AML-193 (cell line): ENCODE measurements at regions not wholly inside any gene's neighbourhood (a gene's known extent, or its start where the extent isn't known, plus 50 kb on each side); places are given as distances from the start of the nearest gene placed in this dataset.

ENCODE experiments used
- DNase-seq, 2 experiments: peaks; one replicate each; lab custom pipeline; 2025; lab: John Stamatoyannopoulos, UW

GRCh38 chr10:57874810-57875209 is 392.9 kb downstream of the IPMK start:
- DNase-seq, result no peak

DNA sequence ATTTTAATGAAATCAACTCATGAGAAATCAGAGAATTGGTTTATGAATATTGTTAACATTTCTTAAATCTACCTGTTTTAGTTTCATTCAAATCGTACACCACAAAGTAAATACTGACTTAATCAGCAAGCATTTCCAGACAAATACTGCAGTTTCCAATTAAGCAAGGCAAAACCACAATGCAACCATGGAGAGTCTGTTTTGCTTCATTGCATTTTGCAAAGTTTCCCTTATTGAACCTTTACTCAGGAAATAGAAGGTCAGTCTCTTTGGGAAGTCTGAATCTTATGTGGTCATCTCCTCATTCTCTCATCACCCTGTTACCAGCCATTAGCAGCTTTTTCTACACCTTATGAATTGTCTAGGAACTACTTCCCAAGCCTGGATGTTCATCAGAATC is 400.5 kb downstream of the IPMK start:
- DNase-seq, result no peak

GRCh38 chr10:57864765-57865680 is 402.7 kb downstream of the IPMK start:
- no peak for DNase-seq

- peak in 1 of 2 experiments; percentile 13 for DNase-seq
Observed at GRCh38 chr10:57849691-57850357, 417.9 kb downstream of the IPMK start.

DNA sequence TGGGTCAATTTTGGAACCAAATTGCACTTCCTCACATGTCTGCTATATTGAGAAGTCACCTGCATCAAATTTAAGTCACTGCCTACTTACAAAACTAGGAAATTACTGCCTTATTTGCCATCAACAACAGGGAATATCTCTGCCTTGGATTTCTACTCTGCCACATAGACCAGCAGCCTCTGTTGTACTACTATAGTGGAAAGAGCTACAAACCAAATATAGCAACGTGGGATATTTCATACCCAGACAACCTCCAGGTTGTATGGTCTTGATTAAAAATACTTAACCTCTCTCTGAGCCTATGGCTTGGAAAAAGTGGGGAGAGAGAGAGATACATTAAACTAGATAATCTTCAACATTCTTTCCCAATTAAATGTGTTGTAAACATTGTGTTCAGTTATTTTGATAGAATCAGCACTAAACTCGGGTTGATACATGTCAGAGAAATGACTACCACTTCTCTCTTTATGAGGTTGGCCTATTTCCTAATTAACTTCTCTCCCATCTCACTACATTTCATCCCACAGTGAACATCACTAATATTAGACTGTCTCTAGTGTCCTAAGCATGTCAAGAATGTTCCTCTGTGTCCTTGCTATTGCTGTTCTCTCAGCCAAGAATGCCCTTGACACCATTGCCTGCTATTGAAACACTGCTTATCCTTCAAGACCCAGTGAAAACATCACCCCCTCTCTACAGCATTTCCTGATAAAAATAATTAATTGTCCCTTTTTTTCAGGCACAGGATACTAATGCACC is 421.2 kb downstream of the IPMK start:
- no peak for DNase-seq

- no peak for DNase-seq
Observed at GRCh38 chr10:57844387-57844998, 423.2 kb downstream of the IPMK start.

DNA sequence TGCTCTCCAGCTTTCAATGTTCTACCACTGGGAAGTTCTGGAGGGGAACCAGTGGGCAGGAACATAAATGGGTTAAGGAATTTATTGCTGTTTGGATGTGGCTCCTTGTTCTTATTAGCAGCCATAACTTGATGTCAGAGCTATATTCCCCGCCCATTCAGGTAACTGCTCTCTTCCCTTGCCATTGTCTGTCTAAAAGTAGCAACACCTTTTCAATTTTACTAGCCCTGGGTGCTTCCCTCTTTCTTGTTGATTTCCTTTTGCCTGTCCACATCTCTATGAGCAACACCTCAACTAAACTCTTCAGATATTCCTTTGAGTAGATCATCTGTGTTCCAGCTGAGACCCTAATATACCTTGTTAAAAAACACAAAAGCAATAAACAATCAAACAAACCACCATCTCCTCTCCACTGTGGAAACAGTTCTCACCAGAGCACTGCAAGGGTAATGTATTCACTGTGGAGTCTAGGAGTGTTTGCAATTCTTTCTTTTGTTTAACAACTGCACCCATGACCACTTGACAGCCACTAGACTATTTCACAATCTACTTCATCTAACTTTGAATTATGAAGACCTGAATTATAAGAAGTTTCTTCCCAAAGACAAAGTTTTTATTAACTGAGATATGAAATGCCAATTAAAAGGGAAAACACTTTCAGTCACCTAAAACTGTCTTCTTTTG is 436.7 kb downstream of the IPMK start:
- DNase-seq, result no peak

DNA sequence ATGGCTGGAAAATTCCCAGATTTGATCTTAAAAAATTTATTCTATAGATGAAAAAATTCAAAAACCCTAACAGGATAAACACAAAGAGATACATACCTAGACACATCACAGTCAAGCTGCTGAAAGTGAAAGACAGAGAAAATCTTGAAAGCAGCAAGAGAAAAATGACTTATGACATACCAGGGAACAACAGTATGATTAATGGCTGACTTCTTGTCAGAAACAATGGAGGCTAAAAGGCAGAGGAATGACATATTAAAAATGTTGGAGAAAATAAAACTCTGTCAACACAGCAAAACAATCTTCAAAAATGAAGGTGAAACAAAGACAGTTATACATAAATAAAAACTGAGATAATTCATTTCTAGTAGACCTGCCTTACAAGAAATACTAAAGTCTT is 442.7 kb downstream of the IPMK start:
- no peak for DNase-seq

DNA sequence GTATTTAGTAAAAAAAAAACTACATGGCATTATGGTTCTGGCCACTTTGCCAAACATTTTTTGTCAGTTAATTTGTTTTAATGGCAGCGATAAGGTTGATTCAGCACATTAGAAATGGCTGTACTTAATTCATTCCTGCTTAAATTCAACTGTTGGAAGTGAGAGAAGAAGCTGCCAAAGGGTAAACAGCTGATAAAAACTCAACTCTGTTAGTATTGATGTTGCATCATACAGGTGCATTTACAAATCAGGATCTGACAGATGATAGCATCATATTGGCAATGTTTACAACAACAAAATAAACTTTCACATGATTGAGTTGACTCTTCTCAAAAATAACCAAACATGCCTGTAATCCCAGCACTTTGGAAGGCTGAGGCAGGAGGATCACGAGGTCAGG is 444.3 kb downstream of the IPMK start:
- no peak for DNase-seq

DNA sequence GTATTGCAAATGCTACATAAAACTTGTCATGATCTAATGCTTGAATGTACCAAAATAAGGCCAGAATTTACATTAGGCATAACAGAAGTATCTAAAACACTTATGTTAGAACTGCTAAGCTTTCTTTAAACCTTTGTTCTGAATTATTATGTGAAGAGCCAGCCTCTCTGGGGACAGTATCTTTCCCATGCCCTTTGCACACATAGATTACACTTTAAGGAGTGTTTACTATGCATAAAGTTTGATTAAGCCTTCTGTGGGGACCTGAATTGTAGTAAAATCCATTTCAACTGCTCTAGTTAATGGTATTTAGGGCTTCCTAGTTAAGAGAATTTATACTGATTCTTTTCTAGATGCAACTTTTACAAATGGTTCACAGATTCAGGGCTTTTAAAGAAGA is 444.7 kb downstream of the IPMK start:
- DNase-seq, result no peak

DNA sequence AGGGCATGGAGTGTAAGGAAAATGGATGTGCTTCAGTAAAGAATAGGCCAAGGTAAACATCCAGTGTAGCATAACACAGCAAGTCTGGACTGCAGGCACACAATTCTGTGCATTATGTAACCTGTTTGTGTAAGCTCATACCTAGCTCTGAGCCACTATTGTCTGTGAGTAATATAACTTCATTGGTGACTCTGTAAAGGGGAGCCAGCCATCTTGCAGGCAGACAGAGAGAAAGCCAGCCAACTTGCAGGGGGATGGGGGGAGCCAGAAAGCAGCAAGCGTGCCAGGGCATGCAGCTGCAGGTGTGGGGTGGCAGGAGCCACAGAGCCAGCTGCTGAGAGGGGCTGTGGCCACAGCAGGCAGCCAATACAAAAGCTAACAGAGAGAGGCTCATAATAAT is 449.2 kb downstream of the IPMK start:
- DNase-seq, result no peak

GRCh38 chr10:57817741-57818140 is 450.0 kb downstream of the IPMK start:
- no peak for DNase-seq

DNA sequence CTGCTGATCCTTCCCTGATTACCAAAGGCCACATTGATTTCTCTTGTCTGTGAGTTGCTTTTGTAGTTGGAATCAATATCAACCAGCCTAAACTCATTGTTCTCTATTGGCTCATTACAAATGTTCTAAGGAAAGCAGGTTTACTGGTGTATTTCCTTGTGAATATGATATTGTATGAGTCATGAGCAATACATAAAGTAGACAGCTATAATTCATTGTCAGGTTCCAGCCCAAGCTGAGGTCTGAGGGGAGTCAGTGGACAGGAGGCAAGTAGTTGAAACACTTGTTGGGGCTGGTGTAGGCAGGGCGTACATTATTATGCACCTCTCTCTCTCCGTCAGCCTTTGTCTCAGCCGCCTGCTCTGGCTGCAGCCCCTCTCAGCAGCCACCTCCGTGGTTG is 451.7 kb downstream of the IPMK start:
- no peak for DNase-seq

- no peak for DNase-seq
Observed at GRCh38 chr10:57809961-57810360, 457.7 kb downstream of the IPMK start.

DNA sequence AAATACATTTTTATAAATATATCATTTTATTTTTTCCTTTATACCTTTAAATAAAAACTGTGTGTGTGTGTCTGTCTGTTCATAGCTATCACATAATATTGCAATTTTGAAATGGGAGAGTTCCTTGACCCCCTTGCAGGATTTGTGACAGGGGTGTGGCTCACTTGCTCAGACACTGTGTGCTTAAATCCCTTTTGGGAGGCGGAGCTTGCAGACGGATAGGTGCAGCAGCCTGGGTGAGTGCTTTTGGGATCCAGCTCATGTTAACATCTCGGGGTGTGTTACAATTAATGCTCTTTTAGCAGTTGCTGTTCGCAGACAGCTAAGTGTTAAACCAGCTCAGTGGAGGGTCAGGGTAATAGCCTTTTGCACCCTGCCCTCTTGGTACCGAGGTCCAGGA is 459.8 kb downstream of the IPMK start:
- no peak for DNase-seq

DNA sequence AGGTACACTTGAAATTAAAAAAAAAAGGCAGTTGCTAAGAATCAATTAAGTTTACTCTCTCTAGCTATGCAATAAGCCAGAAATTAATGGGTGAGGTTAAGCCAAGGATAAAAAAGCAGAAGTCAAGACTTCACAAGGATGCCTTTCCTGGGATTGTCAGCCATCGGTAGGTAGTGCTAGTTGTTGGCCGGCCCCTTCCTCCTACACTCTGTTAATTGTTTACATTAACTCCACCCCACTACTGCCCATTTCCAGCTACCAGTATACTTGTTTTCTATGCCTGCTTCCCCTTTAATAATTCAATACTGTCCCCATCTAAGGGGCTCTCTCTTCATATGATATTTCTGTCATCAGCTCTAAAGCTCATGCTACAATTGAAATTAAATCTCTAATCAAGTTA is 461.0 kb downstream of the IPMK start:
- DNase-seq, result no peak

DNA sequence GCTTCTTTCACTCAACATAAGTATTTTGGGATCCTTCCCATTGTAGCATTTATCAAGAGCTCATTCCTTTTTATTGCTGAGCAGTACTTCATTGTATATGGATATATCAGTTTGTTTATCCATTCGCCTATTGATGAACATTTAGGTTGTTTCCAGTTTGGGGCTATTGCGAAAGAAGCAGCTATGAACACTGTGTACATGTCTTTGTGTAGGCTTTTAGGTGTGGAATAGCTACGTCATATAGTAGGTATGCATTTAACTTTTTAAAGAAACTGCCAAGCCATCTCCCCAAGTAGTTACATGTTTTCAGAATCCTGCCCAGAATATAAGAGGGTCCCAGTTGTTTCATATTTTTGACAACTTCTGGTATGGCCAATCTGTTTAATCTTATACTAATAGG is 468.1 kb downstream of the IPMK start:
- DNase-seq, result no peak

DNA sequence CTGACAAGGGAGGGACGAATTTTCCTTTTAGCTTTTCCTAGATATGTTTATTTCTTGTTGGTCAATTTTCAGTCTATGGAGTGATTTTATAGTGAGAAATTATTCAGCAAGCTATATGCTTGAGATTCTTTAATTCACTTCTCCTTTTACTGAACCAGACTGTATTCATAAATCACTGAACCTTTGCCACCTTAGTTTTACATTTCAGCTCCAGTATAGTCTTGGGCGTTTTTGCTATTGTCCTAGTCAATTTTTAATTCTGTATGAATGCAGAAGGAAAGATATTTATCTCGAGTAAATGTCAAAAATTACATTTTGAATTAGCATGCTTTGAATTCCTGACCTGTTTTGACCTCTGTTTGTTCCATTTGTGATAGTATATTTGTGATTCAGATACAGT is 468.9 kb downstream of the IPMK start:
- DNase-seq, result no peak

DNA sequence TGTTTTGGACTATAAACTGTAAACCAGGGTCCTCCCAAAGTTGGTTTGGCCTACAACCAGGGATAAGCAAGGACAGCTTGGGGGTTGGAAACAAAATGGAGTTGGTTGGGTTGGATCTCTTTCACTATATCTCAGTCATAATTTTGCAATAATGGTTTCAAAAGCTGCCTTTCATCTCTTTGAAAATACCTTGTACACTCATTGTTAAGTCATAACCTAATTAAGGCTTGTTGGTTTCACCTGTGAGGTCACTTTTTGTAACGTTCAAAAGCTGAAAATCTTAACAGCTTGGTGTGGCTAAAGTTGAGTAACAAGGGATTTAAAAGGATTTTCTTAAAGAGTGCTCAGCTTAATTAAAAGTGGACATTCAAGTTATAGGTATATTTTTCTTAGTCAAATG is 476.1 kb downstream of the IPMK start:
- no peak for DNase-seq

DNA sequence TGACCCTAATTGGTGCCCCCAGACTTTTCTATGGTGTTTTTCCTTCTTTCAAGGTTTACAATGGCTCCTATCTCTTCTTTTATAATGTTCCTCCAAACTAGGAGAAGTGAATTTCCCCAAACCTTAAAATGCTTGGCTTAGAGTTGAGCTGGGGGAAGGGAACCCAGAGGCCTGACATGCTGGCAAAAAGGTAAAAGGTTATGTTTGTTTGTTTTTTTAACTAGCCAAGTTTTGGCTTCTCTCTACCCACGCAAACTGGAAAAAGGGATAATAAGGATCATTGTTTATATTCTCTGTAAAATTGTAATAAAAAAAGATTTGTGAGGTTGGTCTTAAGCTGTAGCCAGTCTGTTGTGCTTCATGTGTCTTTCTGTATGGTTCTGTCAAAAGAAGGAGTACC is 477.0 kb downstream of the IPMK start:
- DNase-seq, result no peak

DNA sequence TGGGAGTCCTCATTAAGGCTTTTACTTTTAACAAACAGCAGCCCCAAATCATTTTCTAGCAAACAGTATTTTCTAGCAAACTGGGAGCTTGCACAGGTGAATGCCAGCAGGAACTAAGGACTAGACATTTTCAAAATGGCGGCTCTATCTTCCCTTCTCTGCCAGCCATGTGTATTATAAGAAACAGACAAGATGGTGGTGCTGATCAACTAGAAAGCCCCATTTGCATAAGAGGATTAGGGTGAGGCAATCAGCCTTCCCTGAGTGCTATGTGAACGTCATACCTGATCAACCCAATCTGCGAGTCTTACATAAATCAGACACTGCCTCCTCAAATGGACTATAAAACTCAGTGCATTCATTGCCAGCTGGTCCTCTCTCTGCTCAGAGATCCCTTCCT is 479.6 kb downstream of the IPMK start:
- DNase-seq, result no peak
